ENCODE measurements at regions not wholly inside any gene's neighbourhood (a gene's known extent, or its start where the extent isn't known, plus 50 kb on each side); places are given as distances from the start of the nearest gene placed in this dataset.

- TF ChIP-seq, protein P1, sequence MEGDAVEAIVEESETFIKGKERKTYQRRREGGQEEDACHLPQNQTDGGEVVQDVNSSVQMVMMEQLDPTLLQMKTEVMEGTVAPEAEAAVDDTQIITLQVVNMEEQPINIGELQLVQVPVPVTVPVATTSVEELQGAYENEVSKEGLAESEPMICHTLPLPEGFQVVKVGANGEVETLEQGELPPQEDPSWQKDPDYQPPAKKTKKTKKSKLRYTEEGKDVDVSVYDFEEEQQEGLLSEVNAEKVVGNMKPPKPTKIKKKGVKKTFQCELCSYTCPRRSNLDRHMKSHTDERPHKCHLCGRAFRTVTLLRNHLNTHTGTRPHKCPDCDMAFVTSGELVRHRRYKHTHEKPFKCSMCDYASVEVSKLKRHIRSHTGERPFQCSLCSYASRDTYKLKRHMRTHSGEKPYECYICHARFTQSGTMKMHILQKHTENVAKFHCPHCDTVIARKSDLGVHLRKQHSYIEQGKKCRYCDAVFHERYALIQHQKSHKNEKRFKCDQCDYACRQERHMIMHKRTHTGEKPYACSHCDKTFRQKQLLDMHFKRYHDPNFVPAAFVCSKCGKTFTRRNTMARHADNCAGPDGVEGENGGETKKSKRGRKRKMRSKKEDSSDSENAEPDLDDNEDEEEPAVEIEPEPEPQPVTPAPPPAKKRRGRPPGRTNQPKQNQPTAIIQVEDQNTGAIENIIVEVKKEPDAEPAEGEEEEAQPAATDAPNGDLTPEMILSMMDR (conservative IDR thresholded peaks at IDR 0.05 in 1 of 2, IDR thresholded peaks at IDR 0.05 in 1 of 2; ENCODE audit: extremely low read depth in 1 of 2, insufficient read depth in 1 of 2, low read depth in 1 of 2, low read length in 2 of 2) = no peak
- no peak for TF ChIP-seq EZH2 (IDR thresholded peaks at IDR 0.05; ENCODE audit: borderline replicate concordance, low read length)
Measured at GRCh38 chr22:17303441-17303839, 65.8 kb upstream of the CECR2 start.
